ENCODE measurements at regions not wholly inside any gene's neighbourhood (a gene's known extent, or its start where the extent isn't known, plus 50 kb on each side); places are given as distances from the start of the nearest gene placed in this dataset.

GRCh38 chr12:127070515-127071157, 1196.3 kb upstream of the TMEM132C start:
- DNase-seq (ENCODE audit: low read depth): no peak

GRCh38 chr12:127074161-127074560, 1192.8 kb upstream of the TMEM132C start:
- no peak for DNase-seq (ENCODE audit: low read depth)

GRCh38 chr12:127075981-127076380, 1191.0 kb upstream of the TMEM132C start:
- DNase-seq (ENCODE audit: low read depth): no peak

GRCh38 chr12:127077262-127078045, 1189.5 kb upstream of the TMEM132C start:
- no peak for DNase-seq (ENCODE audit: low read depth)

- no peak for DNase-seq (ENCODE audit: low read depth)
These were observed 1188.2 kb upstream of the TMEM132C start for GRCh38 chr12:127078577-127079350.

GRCh38 chr12:127079636-127080035, 1187.3 kb upstream of the TMEM132C start:
- DNase-seq (ENCODE audit: low read depth): no peak

GRCh38 chr12:127081058-127081457, 1185.9 kb upstream of the TMEM132C start:
- DNase-seq (ENCODE audit: low read depth): no peak

- DNase-seq (ENCODE audit: low read depth): peak; percentile 75
These were observed 1183.7 kb upstream of the TMEM132C start for GRCh38 chr12:127083008-127083949.

GRCh38 chr12:127101076-127101475, 1165.9 kb upstream of the TMEM132C start:
- no peak for DNase-seq (ENCODE audit: low read depth)

- no peak for DNase-seq (ENCODE audit: low read depth)
These were observed 1160.9 kb upstream of the TMEM132C start for GRCh38 chr12:127106041-127106440.

- DNase-seq (ENCODE audit: low read depth): no peak
These were observed 1160.3 kb upstream of the TMEM132C start for GRCh38 chr12:127106697-127107096.

GRCh38 chr12:127107744-127108143, 1159.2 kb upstream of the TMEM132C start:
- peak; percentile 58 for DNase-seq (ENCODE audit: low read depth)

GRCh38 chr12:127108360-127109215, 1158.4 kb upstream of the TMEM132C start:
- DNase-seq (ENCODE audit: low read depth): peak; percentile 67

GRCh38 chr12:127113945-127114344, 1153.0 kb upstream of the TMEM132C start:
- DNase-seq (ENCODE audit: low read depth): no peak

GRCh38 chr12:127115468-127116035, 1151.4 kb upstream of the TMEM132C start:
- DNase-seq (ENCODE audit: low read depth): peak; percentile 35

GRCh38 chr12:127118251-127118650, 1148.7 kb upstream of the TMEM132C start:
- no peak for DNase-seq (ENCODE audit: low read depth)

GRCh38 chr12:127119600-127120140, 1147.3 kb upstream of the TMEM132C start:
- DNase-seq (ENCODE audit: low read depth): no peak

GRCh38 chr12:127120851-127121250, 1146.1 kb upstream of the TMEM132C start:
- no peak for DNase-seq (ENCODE audit: low read depth)

GRCh38 chr12:127121494-127122084, 1145.4 kb upstream of the TMEM132C start:
- DNase-seq (ENCODE audit: low read depth): no peak

All from Daoy (cell line).